ACHN (cell line): ENCODE measurements at regions not wholly inside any gene's neighbourhood (a gene's known extent, or its start where the extent isn't known, plus 50 kb on each side); places are given as distances from the start of the nearest gene placed in this dataset.

Source experiments
- DNase-seq: peaks from one replicate; pipeline ENCODE4 v3.0.0-alpha.2; 2015
- in situ Hi-C: cut with HindIII; loops from 2 replicates; pipeline ENCODE4 v1.10.0; 2017; ENCODE audit warnings: low sequenced_read_pairs, low pct_ligation_motif_present, low pct_unique_long_range_greater_than_20kb

GRCh38 chr10:80739328-80739727, 201.6 kb downstream of the SH2D4B start:
- DNase-seq, result no peak
- in situ Hi-C loops, result no loop called here

GRCh38 chr10:80739963-80740715, 202.4 kb downstream of the SH2D4B start:
- in situ Hi-C loops, result no loop called here
- no peak for DNase-seq

- DNase-seq, result no peak
- in situ Hi-C loops, result no loop called here
These were observed 203.6 kb downstream of the SH2D4B start for GRCh38 chr10:80741278-80741677.

- no peak for DNase-seq
- in situ Hi-C loops, result no loop called here
These were observed 212.6 kb downstream of the SH2D4B start for GRCh38 chr10:80750268-80750667.

GRCh38 chr10:80751940-80752339, 214.2 kb downstream of the SH2D4B start:
- in situ Hi-C loops, result no loop called here
- no peak for DNase-seq

- in situ Hi-C loops, result no loop called here
- no peak for DNase-seq
These were observed 215.9 kb downstream of the SH2D4B start for GRCh38 chr10:80753612-80754011.

- DNase-seq, result no peak
- in situ Hi-C loops, result no loop called here
These were observed 218.2 kb downstream of the SH2D4B start for GRCh38 chr10:80755893-80756292.

- in situ Hi-C loops, result no loop called here
- no peak for DNase-seq
These were observed 222.0 kb downstream of the SH2D4B start for GRCh38 chr10:80759693-80760092.

GRCh38 chr10:80760914-80761371, 223.2 kb downstream of the SH2D4B start:
- no peak for DNase-seq
- in situ Hi-C loops, result no loop called here

GRCh38 chr10:80767963-80768362, 230.3 kb downstream of the SH2D4B start:
- no peak for DNase-seq
- in situ Hi-C loops, result no loop called here

- in situ Hi-C loops, result no loop called here
- no peak for DNase-seq
These were observed 232.0 kb downstream of the SH2D4B start for GRCh38 chr10:80769700-80770160.

GRCh38 chr10:80770239-80770638, 232.5 kb downstream of the SH2D4B start:
- in situ Hi-C loops, result no loop called here
- no peak for DNase-seq

GRCh38 chr10:80771285-80771684, 233.6 kb downstream of the SH2D4B start:
- in situ Hi-C loops, result no loop called here
- no peak for DNase-seq

- no peak for DNase-seq
- in situ Hi-C loops, result no loop called here
These were observed 234.3 kb downstream of the SH2D4B start for GRCh38 chr10:80771902-80772555.

- in situ Hi-C loops, result no loop called here
- no peak for DNase-seq
These were observed 234.9 kb downstream of the SH2D4B start for GRCh38 chr10:80772596-80772995.

GRCh38 chr10:80784695-80785094, 247.0 kb downstream of the SH2D4B start:
- in situ Hi-C loops, result no loop called here
- no peak for DNase-seq

GRCh38 chr10:80786322-80786721, 248.6 kb downstream of the SH2D4B start:
- DNase-seq, result no peak
- in situ Hi-C loops, result no loop called here

GRCh38 chr10:80787952-80788351, 250.2 kb downstream of the SH2D4B start:
- no peak for DNase-seq
- in situ Hi-C loops, result no loop called here

GRCh38 chr10:80794994-80795393, 257.3 kb downstream of the SH2D4B start:
- in situ Hi-C loops, result no loop called here

More at GRCh38 chr10:80794994-80795393, 257.3 kb downstream of the SH2D4B start:
- no peak for DNase-seq
